ENCODE measurements at regions not wholly inside any gene's neighbourhood (a gene's known extent, or its start where the extent isn't known, plus 50 kb on each side); places are given as distances from the start of the nearest gene placed in this dataset.
"Not testable (repeated sequence)": the region's sequence is repeated elsewhere in the genome, so short reads cannot be mapped to it uniquely, and the experiment has no call there.

- peak; percentile 30 for DNase-seq (ENCODE audit: low spot score)
These were observed 917.9 kb downstream of the GRID1 start for GRCh38 chr10:85448716-85449115.

GRCh38 chr10:85454386-85454785, 912.2 kb downstream of the GRID1 start:
- DNase-seq (ENCODE audit: low spot score) = no peak

DNA sequence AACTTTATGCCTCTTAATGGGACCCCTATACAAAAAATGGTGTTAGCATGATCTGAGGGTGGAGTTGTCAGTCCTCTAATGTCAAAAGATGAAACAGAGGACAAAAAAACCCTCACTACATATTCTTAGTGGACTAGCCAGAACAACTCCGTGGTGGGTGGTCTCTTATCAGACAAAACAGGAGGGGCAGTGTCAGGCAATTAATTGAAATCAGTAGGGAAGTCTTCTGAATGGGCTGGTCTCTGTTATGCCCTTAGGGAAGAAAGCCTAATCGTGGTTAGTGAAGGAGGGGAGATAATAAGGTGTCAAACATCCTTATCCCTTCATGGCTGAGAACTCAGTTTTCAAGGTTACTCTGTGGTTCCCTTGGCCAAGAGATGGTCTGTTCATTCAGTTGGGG, 909.4 kb downstream of the GRID1 start:
- DNase-seq (ENCODE audit: low spot score) = no peak

- DNase-seq (ENCODE audit: low spot score) = no peak
These were observed 908.3 kb downstream of the GRID1 start for GRCh38 chr10:85458324-85458723.

DNA sequence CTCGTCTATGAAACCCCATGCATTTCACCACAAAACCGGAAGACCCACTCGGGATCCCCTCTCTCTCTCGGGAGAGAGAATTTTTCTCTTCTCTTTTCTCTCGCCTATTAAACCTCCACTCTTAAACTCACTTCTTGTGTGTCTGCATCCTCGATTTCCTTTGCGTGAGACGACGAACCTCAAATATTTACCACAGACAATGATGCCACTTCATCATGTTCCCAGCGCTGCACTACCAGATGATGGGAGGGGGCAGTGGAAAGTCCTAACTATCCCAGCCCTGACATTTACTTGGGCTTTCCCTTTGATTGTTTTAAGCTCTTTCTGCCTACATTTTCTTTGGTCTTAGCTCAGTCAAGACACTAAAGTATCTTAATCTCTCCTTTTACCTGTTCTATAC, 906.7 kb downstream of the GRID1 start:
- no peak for DNase-seq (ENCODE audit: low spot score)

DNA sequence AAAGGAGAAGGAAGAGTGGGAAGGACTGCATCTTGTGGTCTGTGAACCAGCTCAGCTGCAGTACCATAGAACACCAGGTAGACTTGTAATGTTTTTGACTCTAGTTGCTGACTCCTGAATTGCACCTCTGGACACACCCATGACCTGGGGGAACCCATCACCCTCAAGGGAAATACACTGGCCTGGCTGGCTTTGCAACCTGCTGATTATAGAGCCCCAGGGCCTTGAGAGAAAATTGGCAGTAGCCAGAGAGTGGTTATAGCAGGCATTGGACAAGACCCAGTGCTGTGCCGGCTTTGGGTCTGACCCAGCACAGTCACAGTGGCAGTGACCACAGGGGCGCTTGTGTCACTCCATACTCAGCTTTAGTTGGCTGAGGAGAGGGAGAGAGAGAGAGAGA, 902.3 kb downstream of the GRID1 start:
- DNase-seq (ENCODE audit: low spot score) = no peak

GRCh38 chr10:85477979-85478378, 888.6 kb downstream of the GRID1 start:
- no peak for DNase-seq (ENCODE audit: low spot score)

DNA sequence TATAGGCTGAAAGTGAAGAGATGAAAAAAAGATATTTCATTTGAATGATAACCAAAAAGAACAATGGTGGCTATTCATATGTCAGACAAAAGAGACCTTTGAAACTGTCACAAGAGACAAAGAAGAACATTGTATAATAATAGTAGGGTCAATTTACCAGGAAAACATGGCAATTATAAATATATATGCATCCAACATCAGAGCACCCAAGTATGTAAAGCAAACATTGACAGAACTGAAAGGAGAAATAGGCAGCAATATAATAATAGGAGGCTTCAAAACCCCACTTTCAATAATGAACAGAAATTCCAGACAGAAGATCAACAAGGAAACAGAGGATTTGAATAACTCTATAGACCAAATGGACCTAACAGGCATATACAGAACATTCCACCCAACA, 876.2 kb downstream of the GRID1 start:
- no peak for DNase-seq (ENCODE audit: low spot score)

- DNase-seq (ENCODE audit: low spot score) = no peak
These were observed 874.9 kb downstream of the GRID1 start for GRCh38 chr10:85491652-85492051.

- DNase-seq (ENCODE audit: low spot score) = no peak
These were observed 873.9 kb downstream of the GRID1 start for GRCh38 chr10:85492684-85493083.

DNA sequence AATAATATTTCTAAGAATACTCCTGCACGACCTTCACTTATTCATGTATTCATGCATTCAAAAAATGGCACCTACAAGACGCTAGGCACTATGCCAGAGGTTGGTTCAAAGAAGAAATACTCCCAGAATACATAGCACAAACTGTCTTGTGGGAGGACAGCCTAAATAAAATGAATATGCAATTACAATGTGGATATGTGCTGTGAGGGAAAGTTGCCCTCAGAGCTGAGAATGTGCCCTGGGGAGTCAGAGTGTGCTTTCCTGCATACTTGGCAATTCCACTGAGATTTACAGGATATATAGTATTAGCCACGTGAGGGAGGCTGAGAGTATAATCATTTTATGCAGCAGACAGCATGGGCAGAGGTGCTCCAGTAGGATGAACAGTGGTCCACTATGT, 872.9 kb downstream of the GRID1 start:
- no peak for DNase-seq (ENCODE audit: low spot score)

GRCh38 chr10:85504641-85505040, 862.0 kb downstream of the GRID1 start:
- not testable (repeated sequence) for DNase-seq (ENCODE audit: low spot score)

DNA sequence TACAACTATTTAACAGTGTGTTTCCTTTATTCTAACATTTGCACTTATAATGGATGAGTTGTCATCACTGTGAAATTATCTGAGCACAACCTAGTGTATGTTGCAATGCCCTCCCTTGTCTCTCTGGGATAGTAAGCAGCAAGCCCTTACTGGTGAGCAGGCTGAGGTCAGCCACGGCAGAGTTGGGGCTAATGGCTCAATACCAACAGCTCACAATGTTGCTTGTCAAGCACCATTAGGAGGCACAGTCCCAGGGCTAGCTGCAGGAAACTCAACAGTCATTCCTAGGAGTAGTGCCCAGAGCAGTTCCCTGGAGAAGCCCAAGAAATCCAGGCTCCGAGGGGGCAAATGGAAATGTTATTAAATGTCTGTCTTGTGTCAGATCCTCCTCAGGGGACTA, 858.4 kb downstream of the GRID1 start:
- no peak for DNase-seq (ENCODE audit: low spot score)

DNA sequence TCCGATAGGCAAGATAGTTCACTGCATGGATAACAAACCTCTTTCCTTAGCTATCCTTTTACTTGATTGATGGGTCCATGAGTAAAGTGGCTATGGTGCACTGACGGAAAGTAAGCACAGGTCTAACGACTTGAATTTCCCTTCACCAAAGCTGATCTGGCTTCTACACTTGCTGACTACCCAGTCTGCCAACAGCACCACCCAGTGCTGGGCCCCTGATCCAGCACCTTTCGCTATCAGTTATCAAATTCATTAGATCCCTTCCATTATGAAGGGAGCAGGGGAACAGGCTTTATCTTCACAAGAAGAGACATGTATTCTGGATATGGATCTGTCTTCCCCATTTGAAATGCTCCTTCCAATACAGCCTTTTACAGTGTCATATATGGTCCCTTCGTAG, 855.9 kb downstream of the GRID1 start:
- DNase-seq (ENCODE audit: low spot score) = no peak

DNA sequence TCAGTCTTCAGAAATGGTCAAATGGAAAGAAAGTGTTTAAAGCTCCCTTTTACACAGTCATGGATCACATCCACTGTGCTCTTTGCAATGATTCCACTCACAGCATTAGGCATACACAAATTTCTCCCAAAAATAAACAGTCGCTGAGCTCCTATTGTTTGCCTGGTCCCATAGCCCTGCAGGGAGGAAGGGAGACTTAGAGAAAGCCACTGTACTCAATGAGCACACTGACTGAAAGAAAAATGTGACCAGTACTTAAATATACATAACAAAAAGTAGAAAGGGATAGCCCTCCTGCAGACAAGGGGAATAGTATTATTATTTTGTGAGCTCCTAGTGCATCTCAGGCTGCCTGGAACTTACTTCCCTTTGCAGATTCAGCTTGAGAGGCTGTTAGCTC, 853.2 kb downstream of the GRID1 start:
- DNase-seq (ENCODE audit: low spot score) = no peak

DNA sequence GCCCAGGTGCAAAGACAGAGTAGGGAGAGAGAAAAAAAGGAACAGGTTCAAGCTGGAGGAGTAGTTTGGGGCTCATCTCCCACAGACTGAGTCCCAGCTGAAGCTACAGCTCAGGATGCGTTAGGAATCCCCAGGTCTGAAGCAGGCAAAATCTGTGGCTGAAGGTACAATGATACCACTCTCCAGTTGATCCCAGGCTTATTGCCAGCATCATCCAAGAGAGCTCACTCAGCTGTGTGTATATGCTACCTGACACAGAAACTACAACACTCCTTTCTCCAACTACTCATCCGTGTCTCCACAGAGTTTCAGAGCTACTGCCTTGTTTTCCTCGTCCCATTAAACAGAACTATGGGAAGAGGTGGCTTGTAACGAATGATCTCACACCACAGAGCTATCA, 851.3 kb downstream of the GRID1 start:
- no peak for DNase-seq (ENCODE audit: low spot score)

- peak; percentile 66 for DNase-seq (ENCODE audit: low spot score)
These were observed 842.5 kb downstream of the GRID1 start for GRCh38 chr10:85524001-85524666.

DNA sequence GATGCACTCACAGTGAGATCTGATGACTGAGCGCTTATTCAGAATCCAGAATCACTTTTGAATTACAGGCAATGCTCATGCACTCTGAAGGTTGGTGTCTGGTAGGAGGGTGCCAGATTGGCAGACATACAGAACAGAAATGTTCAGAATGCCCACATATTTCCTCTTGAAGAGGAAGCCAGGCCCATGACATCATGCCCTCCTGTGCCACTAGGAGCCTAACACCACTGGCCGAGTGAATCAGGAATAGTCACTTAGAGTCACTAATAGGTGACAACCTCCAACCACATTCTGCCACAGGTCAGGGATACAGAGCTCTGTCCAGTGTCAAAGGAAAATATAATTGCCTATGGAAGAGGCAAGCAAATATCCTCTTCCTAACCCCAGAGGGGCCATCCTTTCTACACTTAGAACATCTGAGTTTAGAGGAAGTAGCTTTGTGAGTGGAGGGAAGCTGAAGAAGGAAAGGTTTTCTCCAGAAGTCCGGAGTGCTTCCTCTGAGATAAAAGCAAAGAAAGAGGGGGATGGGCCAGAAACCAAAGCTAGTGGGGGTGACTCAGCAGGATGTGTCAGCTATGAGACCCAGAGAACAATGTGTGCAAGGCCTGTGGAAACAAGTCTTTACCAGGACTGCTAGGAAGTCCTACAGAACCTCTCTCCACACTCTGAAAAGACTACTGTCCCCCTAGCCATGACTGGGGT, 838.8 kb downstream of the GRID1 start:
- no peak for DNase-seq (ENCODE audit: low spot score)

- DNase-seq (ENCODE audit: low spot score) = no peak
These were observed 838.3 kb downstream of the GRID1 start for GRCh38 chr10:85528318-85528652.

GRCh38 chr10:85531706-85532105, 834.9 kb downstream of the GRID1 start:
- DNase-seq (ENCODE audit: low spot score) = no peak

- DNase-seq (ENCODE audit: low spot score) = no peak
These were observed 833.8 kb downstream of the GRID1 start for GRCh38 chr10:85532773-85533172.

- DNase-seq (ENCODE audit: low spot score) = peak; percentile 30
These were observed 830.7 kb downstream of the GRID1 start for GRCh38 chr10:85535926-85536325.

- DNase-seq (ENCODE audit: low spot score) = no peak
These were observed 829.0 kb downstream of the GRID1 start for GRCh38 chr10:85537561-85537960.

DNA sequence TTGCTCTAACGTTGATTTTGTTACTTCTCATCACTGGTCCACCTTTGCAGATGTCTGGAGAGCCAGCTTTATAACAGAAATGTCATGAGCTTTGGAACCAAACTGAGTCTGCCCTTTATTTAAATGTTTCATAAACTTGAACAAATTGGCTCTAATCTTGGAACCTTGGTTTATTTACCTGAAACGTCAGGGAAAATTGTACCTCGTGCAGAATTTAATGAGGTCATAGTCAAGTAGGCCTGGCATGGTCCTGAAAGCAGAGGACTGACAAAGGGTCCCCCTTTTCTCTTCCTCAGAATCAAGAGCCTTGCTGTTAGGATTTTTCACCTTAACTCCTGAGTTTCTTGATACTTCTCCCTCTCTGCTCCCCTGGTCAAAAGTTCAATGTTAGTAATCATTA, 828.0 kb downstream of the GRID1 start:
- DNase-seq (ENCODE audit: low spot score) = no peak
